ENCODE measurements at regions not wholly inside any gene's neighbourhood (a gene's known extent, or its start where the extent isn't known, plus 50 kb on each side); places are given as distances from the start of the nearest gene placed in this dataset.

DNA sequence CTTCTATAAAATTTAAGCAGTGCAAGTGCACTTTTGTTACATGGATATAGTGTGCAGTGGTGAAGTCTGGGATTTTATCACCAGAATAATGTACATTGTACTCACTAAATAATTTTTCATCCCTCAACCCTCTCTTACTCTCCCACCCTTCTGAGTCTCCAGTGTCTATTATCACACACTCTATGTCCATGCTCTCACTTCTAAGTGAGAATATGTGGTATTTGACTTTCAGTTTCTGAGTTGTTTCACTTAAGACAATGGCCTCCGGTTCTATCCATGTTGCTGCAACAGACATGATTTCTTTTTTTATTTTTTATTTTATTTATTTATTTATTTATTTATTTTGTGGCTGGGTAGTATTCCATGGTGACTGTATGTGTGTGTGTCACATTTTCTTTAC, 855.9 kb upstream of the PHF14 start:
- no peaks in the 10 kb centered on the region for H4K20me1 ChIP-seq (ENCODE audit: control insufficient read depth, extremely low read depth, insufficient read depth, low read length)
- no peak overlapping the region for H3K9ac ChIP-seq (ENCODE audit: control insufficient read depth, extremely low read depth, insufficient read depth, low read length)
- FAIRE-seq: no peak
- H3K79me2 ChIP-seq (ENCODE audit: control insufficient read depth, insufficient read depth, low read length): no peaks in the 10 kb centered on the region
- dilution Hi-C loops (cut with MboI; ENCODE audit: extremely low pct_ligation_motif_present, low sequenced_read_pairs): no loop called here
- no peaks in the 10 kb centered on the region for H3K9me3 ChIP-seq (ENCODE audit: control insufficient read depth, low read depth, low read length)
- TF ChIP-seq, protein P1, sequence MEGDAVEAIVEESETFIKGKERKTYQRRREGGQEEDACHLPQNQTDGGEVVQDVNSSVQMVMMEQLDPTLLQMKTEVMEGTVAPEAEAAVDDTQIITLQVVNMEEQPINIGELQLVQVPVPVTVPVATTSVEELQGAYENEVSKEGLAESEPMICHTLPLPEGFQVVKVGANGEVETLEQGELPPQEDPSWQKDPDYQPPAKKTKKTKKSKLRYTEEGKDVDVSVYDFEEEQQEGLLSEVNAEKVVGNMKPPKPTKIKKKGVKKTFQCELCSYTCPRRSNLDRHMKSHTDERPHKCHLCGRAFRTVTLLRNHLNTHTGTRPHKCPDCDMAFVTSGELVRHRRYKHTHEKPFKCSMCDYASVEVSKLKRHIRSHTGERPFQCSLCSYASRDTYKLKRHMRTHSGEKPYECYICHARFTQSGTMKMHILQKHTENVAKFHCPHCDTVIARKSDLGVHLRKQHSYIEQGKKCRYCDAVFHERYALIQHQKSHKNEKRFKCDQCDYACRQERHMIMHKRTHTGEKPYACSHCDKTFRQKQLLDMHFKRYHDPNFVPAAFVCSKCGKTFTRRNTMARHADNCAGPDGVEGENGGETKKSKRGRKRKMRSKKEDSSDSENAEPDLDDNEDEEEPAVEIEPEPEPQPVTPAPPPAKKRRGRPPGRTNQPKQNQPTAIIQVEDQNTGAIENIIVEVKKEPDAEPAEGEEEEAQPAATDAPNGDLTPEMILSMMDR (optimal IDR thresholded peaks at IDR 0.05 in 1 of 3, IDR thresholded peaks at IDR 0.05 in 1 of 3, conservative IDR thresholded peaks at IDR 0.05 in 1 of 3; ENCODE audit: extremely low read depth in 1 of 3, insufficient read depth in 2 of 3, low read length in 3 of 3): no peak
- TF ChIP-seq EZH2 (IDR thresholded peaks at IDR 0.05; ENCODE audit: low read length): no peak
- no peaks in the 10 kb centered on the region for H3K9me1 ChIP-seq (ENCODE audit: control insufficient read depth, extremely low read depth, insufficient read depth, low read length)
- no peak overlapping the region for H3K4me2 ChIP-seq (ENCODE audit: control insufficient read depth, extremely low read depth, insufficient read depth, low read depth, low read length)
- no peaks in the 10 kb centered on the region for H3K27me3 ChIP-seq (ENCODE audit: control insufficient read depth, extremely low read depth, insufficient read depth, low read length)
- no peaks in the 10 kb centered on the region for H3K36me3 ChIP-seq (ENCODE audit: control insufficient read depth in 2 of 2, extremely low read depth in 1 of 2, insufficient read depth in 2 of 2, low read length in 2 of 2)
- H3K4me3 ChIP-seq (ENCODE audit: control insufficient read depth in 2 of 3, extremely low read depth in 1 of 3, insufficient read depth in 2 of 3, low read depth in 1 of 3, low read length in 3 of 3): no peak overlapping the region
- DNase-seq (ENCODE audit: low read depth, low spot score): no peak
- no peak overlapping the region for H3K27ac ChIP-seq (ENCODE audit: control insufficient read depth, insufficient read depth, low read length)
- H2AFZ ChIP-seq (ENCODE audit: control insufficient read depth, low read length): no peak overlapping the region
- H3K4me1 ChIP-seq (ENCODE audit: control insufficient read depth, extremely low read depth, insufficient read depth, low read length): no peaks in the 10 kb centered on the region

DNA sequence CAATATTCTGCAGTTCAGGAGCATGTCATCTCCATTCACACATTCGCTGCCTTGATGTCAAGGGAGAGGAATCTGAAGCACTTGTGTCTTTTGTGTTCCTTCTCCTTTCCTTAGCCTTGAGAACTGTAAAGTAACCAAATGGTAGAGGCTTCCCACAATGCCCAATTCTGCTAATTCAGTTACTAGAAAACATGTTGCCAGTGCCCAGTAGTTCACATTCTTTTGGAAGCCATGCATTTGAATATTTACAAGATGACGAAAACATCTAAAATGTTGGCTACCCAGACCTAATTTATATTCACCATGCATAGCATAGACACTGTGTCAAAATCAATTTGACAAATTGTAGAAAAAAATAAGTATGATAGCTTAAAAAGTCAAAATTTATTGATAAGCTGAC, 852.7 kb upstream of the PHF14 start:
- dilution Hi-C loops (cut with MboI; ENCODE audit: extremely low pct_ligation_motif_present, low sequenced_read_pairs): no loop called here
- Histone ChIP-seq H3K4me1 (ENCODE audit: control insufficient read depth, extremely low read depth, insufficient read depth, low read length) (no peaks in the 10 kb centered on the region), H3K9me3 (ENCODE audit: control insufficient read depth, low read depth, low read length) (no peaks in the 10 kb centered on the region), H3K9ac (ENCODE audit: control insufficient read depth, extremely low read depth, insufficient read depth, low read length) (no peak overlapping the region), H3K27me3 (ENCODE audit: control insufficient read depth, extremely low read depth, insufficient read depth, low read length) (no peaks in the 10 kb centered on the region), H3K36me3 (ENCODE audit: control insufficient read depth in 2 of 2, extremely low read depth in 1 of 2, insufficient read depth in 2 of 2, low read length in 2 of 2) (no peaks in the 10 kb centered on the region), H3K4me3 (ENCODE audit: control insufficient read depth in 2 of 3, extremely low read depth in 1 of 3, insufficient read depth in 2 of 3, low read depth in 1 of 3, low read length in 3 of 3) (no peak overlapping the region), H3K4me2 (ENCODE audit: control insufficient read depth, extremely low read depth, insufficient read depth, low read depth, low read length) (no peak overlapping the region), H4K20me1 (ENCODE audit: control insufficient read depth, extremely low read depth, insufficient read depth, low read length) (no peaks in the 10 kb centered on the region), H3K79me2 (ENCODE audit: control insufficient read depth, insufficient read depth, low read length) (no peaks in the 10 kb centered on the region), H3K9me1 (ENCODE audit: control insufficient read depth, extremely low read depth, insufficient read depth, low read length) (no peaks in the 10 kb centered on the region), H3K27ac (ENCODE audit: control insufficient read depth, insufficient read depth, low read length) (no peak overlapping the region), H2AFZ (ENCODE audit: control insufficient read depth, low read length) (no peak overlapping the region)
- TF ChIP-seq, protein P1 (optimal IDR thresholded peaks at IDR 0.05 in 1 of 3, IDR thresholded peaks at IDR 0.05 in 1 of 3, conservative IDR thresholded peaks at IDR 0.05 in 1 of 3; ENCODE audit: extremely low read depth in 1 of 3, insufficient read depth in 2 of 3, low read length in 3 of 3): no peak
- no peak for TF ChIP-seq EZH2 (IDR thresholded peaks at IDR 0.05; ENCODE audit: low read length)
- no peak for FAIRE-seq
- no peak for DNase-seq (ENCODE audit: low read depth, low spot score)

Data from keratinocyte (primary cell).